22Rv1 (cell line): ENCODE measurements at regions not wholly inside any gene's neighbourhood (a gene's known extent, or its start where the extent isn't known, plus 50 kb on each side); places are given as distances from the start of the nearest gene placed in this dataset.

ENCODE experiments used
- ZFX ChIP-seq: fragments of 450-650 bp; IDR thresholded peaks from 2 replicates; pipeline ENCODE4 v1.6.1; 2017; ENCODE audit warnings: antibody characterized with exemption, borderline replicate concordance
- TF ChIP-seq, protein P1 (sequence below): fragments of 450-650 bp; IDR thresholded peaks from 2 replicates; pipeline ENCODE4 v1.5.1; 2017; ENCODE audit warnings: mild to moderate bottlenecking

DNA sequence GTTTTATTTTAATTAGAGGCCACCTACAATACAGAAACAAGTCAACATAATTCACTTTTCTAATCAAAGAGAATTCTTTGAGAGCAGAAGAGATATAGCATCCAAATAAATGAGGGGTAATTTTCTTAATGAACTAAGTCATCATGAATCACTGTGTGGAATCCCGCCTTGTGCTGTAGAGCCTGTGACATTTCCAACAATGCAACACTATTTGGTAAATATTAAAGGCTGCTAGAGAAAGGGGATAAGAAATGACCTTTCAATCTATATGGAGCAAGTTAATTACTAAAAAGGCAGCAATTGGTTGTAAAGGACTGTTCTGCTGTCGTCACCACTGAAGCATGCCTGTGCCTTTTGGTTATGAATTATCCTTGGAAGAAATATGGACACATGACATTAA is 345.7 kb upstream of the MAF start:
- TF ChIP-seq, protein P1, sequence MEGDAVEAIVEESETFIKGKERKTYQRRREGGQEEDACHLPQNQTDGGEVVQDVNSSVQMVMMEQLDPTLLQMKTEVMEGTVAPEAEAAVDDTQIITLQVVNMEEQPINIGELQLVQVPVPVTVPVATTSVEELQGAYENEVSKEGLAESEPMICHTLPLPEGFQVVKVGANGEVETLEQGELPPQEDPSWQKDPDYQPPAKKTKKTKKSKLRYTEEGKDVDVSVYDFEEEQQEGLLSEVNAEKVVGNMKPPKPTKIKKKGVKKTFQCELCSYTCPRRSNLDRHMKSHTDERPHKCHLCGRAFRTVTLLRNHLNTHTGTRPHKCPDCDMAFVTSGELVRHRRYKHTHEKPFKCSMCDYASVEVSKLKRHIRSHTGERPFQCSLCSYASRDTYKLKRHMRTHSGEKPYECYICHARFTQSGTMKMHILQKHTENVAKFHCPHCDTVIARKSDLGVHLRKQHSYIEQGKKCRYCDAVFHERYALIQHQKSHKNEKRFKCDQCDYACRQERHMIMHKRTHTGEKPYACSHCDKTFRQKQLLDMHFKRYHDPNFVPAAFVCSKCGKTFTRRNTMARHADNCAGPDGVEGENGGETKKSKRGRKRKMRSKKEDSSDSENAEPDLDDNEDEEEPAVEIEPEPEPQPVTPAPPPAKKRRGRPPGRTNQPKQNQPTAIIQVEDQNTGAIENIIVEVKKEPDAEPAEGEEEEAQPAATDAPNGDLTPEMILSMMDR = no peak
- no peak for TF ChIP-seq ZFX
